NB4 (cell line): ENCODE measurements at regions not wholly inside any gene's neighbourhood (a gene's known extent, or its start where the extent isn't known, plus 50 kb on each side); places are given as distances from the start of the nearest gene placed in this dataset.

Experiments
- DNase-seq: peaks from one replicate; pipeline ENCODE4 v3.0.0; 2010; ENCODE audit warnings: low read depth
- H3K4me3 ChIP-seq: one replicate; pipeline ENCODE4 v1.5.1; 2011; ENCODE audit warnings: mild to moderate bottlenecking, low read depth, low read length, moderate library complexity
- MYC ChIP-seq: IDR thresholded peaks from 2 replicates; pipeline ENCODE4 v1.6.1; 2011; ENCODE audit warnings: low read depth, low read length
- POLR2A ChIP-seq: IDR thresholded peaks from 2 replicates; pipeline ENCODE4 v1.6.1; 2011; ENCODE audit warnings: mild to moderate bottlenecking; ENCODE audit not compliant: insufficient read length; ENCODE audit errors: extremely low read depth
- TF ChIP-seq, protein P1 (sequence below): IDR thresholded peaks from 2 replicates; pipeline ENCODE4 v1.6.1; 2011; ENCODE audit warnings: low read depth, low read length
- TF ChIP-seq, protein P2 (sequence below): IDR thresholded peaks from one replicate; pipeline ENCODE4 v1.5.1; 2012; ENCODE audit warnings: low read depth, low read length

GRCh38 chr14:51546603-51547258 is 105.0 kb upstream of the FRMD6 start:
- DNase-seq: no peak
- TF ChIP-seq POLR2A: no peak
- TF ChIP-seq, protein P1, sequence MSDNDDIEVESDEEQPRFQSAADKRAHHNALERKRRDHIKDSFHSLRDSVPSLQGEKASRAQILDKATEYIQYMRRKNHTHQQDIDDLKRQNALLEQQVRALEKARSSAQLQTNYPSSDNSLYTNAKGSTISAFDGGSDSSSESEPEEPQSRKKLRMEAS: no peak
- TF ChIP-seq MYC: no peak
- TF ChIP-seq, protein P2, sequence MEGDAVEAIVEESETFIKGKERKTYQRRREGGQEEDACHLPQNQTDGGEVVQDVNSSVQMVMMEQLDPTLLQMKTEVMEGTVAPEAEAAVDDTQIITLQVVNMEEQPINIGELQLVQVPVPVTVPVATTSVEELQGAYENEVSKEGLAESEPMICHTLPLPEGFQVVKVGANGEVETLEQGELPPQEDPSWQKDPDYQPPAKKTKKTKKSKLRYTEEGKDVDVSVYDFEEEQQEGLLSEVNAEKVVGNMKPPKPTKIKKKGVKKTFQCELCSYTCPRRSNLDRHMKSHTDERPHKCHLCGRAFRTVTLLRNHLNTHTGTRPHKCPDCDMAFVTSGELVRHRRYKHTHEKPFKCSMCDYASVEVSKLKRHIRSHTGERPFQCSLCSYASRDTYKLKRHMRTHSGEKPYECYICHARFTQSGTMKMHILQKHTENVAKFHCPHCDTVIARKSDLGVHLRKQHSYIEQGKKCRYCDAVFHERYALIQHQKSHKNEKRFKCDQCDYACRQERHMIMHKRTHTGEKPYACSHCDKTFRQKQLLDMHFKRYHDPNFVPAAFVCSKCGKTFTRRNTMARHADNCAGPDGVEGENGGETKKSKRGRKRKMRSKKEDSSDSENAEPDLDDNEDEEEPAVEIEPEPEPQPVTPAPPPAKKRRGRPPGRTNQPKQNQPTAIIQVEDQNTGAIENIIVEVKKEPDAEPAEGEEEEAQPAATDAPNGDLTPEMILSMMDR: no peak
- H3K4me3 ChIP-seq: no peak overlapping the region

GRCh38 chr14:51547260-51547659 is 104.5 kb upstream of the FRMD6 start:
- DNase-seq: no peak
- H3K4me3 ChIP-seq: no peak overlapping the region

DNA sequence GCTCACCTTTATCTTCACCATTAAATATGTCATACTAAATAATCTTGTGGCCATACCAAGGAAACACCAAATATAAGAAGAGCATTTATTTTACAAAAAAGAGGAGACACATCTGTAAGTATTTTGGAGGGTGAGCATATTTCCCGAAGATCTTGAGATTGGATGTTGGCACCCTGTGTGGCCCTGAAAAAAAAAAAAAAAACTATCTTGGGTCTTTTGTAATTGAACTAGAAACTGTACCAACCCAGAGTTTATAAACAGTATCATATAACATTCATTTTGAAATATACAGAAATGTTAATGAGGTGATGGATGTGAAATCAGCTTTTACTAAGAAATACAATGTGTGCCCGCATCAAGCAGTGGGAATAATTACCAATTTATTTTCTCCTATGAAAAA is 104.0 kb upstream of the FRMD6 start:
- DNase-seq: no peak
- no peak overlapping the region for H3K4me3 ChIP-seq
- TF ChIP-seq POLR2A: no peak
- TF ChIP-seq, protein P2: no peak
- TF ChIP-seq MYC: no peak
- TF ChIP-seq, protein P1: no peak

More at GRCh38 chr14:51547260-51547659, 104.5 kb upstream of the FRMD6 start:
- TF ChIP-seq MYC: no peak
- no peak for TF ChIP-seq POLR2A
- TF ChIP-seq, protein P2: no peak
- TF ChIP-seq, protein P1: no peak

DNA sequence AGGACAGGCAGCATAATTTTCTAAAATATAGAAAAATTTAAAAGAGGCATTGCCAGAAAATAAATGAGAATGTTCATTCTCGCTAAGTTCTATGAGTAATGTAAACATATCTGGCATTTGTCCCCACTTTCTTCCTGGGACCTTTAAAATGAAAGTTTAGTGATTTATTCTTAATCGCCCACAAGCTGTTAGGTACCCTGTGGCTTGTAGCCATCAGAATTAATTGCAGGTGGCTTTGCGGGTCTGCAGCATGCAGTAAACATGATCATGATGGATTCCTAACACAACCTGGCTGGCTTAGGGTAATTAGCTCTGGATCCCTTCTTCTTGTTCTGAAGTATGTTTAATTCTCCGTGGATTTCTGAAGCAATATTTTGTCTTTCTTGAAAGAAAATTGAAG is 103.5 kb upstream of the FRMD6 start:
- TF ChIP-seq, protein P2: no peak
- TF ChIP-seq MYC: no peak
- no peak overlapping the region for H3K4me3 ChIP-seq
- no peak for DNase-seq

GRCh38 chr14:51550636-51551035 is 101.1 kb upstream of the FRMD6 start:
- no peak overlapping the region for H3K4me3 ChIP-seq
- TF ChIP-seq, protein P2: no peak
- TF ChIP-seq POLR2A: no peak
- no peak for TF ChIP-seq MYC
- TF ChIP-seq, protein P1: no peak
- DNase-seq: no peak

DNA sequence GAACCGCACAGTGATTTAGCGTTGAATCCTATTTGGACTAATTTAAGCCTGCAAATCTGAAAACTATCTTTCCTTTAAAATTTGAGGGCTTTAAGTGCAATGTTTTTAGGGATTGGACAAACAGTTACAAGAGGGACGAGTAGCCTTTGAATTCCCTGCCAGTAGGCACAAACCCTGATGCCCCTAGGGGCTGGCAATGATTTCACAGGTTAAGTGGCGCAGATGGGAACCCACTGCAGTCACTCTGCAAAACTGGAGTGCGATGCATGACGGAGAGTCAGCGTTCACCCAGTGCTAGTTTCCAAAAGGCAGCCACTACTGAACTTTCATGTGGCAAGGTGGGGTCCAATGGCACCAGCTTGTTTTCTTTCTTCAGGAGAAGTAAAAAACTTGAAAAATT is 99.4 kb upstream of the FRMD6 start:
- H3K4me3 ChIP-seq: no peak overlapping the region
- TF ChIP-seq, protein P2: no peak
- no peak for TF ChIP-seq MYC
- TF ChIP-seq, protein P1: no peak
- TF ChIP-seq POLR2A: no peak
- no peak for DNase-seq
